Small intestine (tissue), 7 donors: ENCODE measurements at regions not wholly inside any gene's neighbourhood (a gene's known extent, or its start where the extent isn't known, plus 50 kb on each side); places are given as distances from the start of the nearest gene placed in this dataset.
"Not testable (repeated sequence)": the region's sequence is repeated elsewhere in the genome, so short reads cannot be mapped to it uniquely, and the experiment has no call there.

ENCODE experiments used
- DNase-seq, 2 donors: peaks; one replicate each; pipeline versions ENCODE4 v3.0.0 to v3.0.0-alpha.2; 2013
- FAIRE-seq: peaks from 2 replicates; lab custom pipeline; 2012; peaks lifted over from hg19 to GRCh38; lab: Jason Lieb, UNC
- H3K27ac ChIP-seq, 3 donors: one replicate each; pipeline ENCODE4 v1.5.1; 2013; ENCODE audit warnings: low read length in 2 of 3, mild to moderate bottlenecking in 2 of 3, control low read depth in 1 of 3, inconsistent platforms in 1 of 3, low read depth in 1 of 3, moderate library complexity in 1 of 3
- H3K27me3 ChIP-seq, 3 donors: one replicate each; pipeline ENCODE4 v1.6.1; 2013; ENCODE audit warnings: low read length in 3 of 3, inconsistent platforms in 1 of 3; ENCODE audit not compliant: control insufficient read depth in 3 of 3, insufficient read depth in 3 of 3
- H3K36me3 ChIP-seq, 3 donors: one replicate each; pipeline ENCODE4 v1.6.1; 2013; ENCODE audit warnings: low read length in 3 of 3, inconsistent platforms in 1 of 3, low read depth in 1 of 3, mild to moderate bottlenecking in 1 of 3, moderate library complexity in 1 of 3; ENCODE audit not compliant: control insufficient read depth in 3 of 3, insufficient read depth in 2 of 3
- H3K4me1 ChIP-seq, 3 donors: one replicate each; pipeline ENCODE4 v1.6.1; 2013; ENCODE audit warnings: low read length in 2 of 3, inconsistent platforms in 1 of 3, low read depth in 1 of 3, mild to moderate bottlenecking in 1 of 3, moderate library complexity in 1 of 3; ENCODE audit not compliant: control insufficient read depth in 3 of 3, insufficient read depth in 2 of 3
- H3K4me3 ChIP-seq, 3 donors: one replicate each; pipeline ENCODE4 v1.5.1; 2013; ENCODE audit warnings: low read length in 3 of 3, control low read depth in 1 of 3, inconsistent platforms in 1 of 3, low read depth in 1 of 3, mild to moderate bottlenecking in 1 of 3, moderate library complexity in 1 of 3
- H3K9me3 ChIP-seq, 2 donors: one replicate each; pipeline ENCODE4 v1.6.1; 2013; ENCODE audit warnings: low read depth in 1 of 2, low read length in 1 of 2; ENCODE audit not compliant: control insufficient read depth in 2 of 2, insufficient read depth in 1 of 2
- WGBS, 3 donors: extraction: QIAGEN DNeasy Blood & Tissue Kit; methylation state at CpG; one replicate each; pipeline ENCODE4 v1.1.7; 2013; 5-methylcytosine and 5-hydroxymethylcytosine counted together
- donor health status: healthy with polysubstance abuse.
- donor health status: control.
- donor health status: control.
- donor health status: Bipolar disorder and iron deficiency.
- donor health status: healthy.

- H3K36me3 ChIP-seq = no peaks in the 10 kb centered on the region
- WGBS, 3 donors = 71 to 77% (median 76%) methylated on average over 18 of the region's 18 CpGs
These were observed 118.9 kb downstream of the LHX2 start for GRCh38 chr9:124130277-124131075.

GRCh38 chr9:124131518-124131917 is 120.0 kb downstream of the LHX2 start:
- not testable (repeated sequence) for DNase-seq, FAIRE-seq, H3K36me3 ChIP-seq, H3K9me3 ChIP-seq, H3K4me1 ChIP-seq, H3K4me3 ChIP-seq, H3K27ac ChIP-seq, H3K27me3 ChIP-seq
- 67 to 82% (median 72%) methylated on average over 7 of the region's 7 CpGs for WGBS, 3 donors

More at GRCh38 chr9:124130277-124131075, 118.9 kb downstream of the LHX2 start:
- FAIRE-seq = no peak
- no peak for DNase-seq
- H3K9me3 ChIP-seq = no peaks in the 10 kb centered on the region
- no peak overlapping the region for H3K27ac ChIP-seq
- no peaks in the 10 kb centered on the region for H3K27me3 ChIP-seq
- H3K4me3 ChIP-seq = no peak overlapping the region
- no peaks in the 10 kb centered on the region for H3K4me1 ChIP-seq

- 81 to 89% (median 88%) methylated on average over 10 of the region's 10 CpGs for WGBS, 3 donors
- FAIRE-seq (no peak), DNase-seq (no peak)
- no peak overlapping the region for H3K4me3 ChIP-seq
- H3K4me1 ChIP-seq = no peaks in the 10 kb centered on the region
- H3K27me3 ChIP-seq = no peaks in the 10 kb centered on the region
- H3K36me3 ChIP-seq = no peaks in the 10 kb centered on the region
- no peak overlapping the region for H3K27ac ChIP-seq
- no peaks in the 10 kb centered on the region for H3K9me3 ChIP-seq
These were observed 121.1 kb downstream of the LHX2 start for GRCh38 chr9:124132671-124133147.

- DNase-seq (peak; percentile 57 to 76), FAIRE-seq (no peak)
- Histone ChIP-seq H3K9me3 (no peaks in the 10 kb centered on the region), H3K27ac (no peak overlapping the region), H3K36me3 (no peaks in the 10 kb centered on the region), H3K4me3 (no peak overlapping the region), H3K4me1 (no peaks in the 10 kb centered on the region), H3K27me3 (no peaks in the 10 kb centered on the region)
- WGBS, 3 donors = 36 to 46% (median 44%) methylated on average over 6 of the region's 6 CpGs
These were observed 122.2 kb downstream of the LHX2 start for GRCh38 chr9:124133727-124134126.

GRCh38 chr9:124134526-124134925 is 123.0 kb downstream of the LHX2 start:
- H3K4me1 ChIP-seq = no peaks in the 10 kb centered on the region
- H3K4me3 ChIP-seq = no peak overlapping the region
- H3K27me3 ChIP-seq = no peaks in the 10 kb centered on the region
- H3K27ac ChIP-seq = no peak overlapping the region
- no peaks in the 10 kb centered on the region for H3K9me3 ChIP-seq
- FAIRE-seq = no peak
- no peak for DNase-seq
- no peaks in the 10 kb centered on the region for H3K36me3 ChIP-seq
- WGBS, 3 donors = 58 to 69% (median 66%) methylated on average over 3 of the region's 3 CpGs

- no peak overlapping the region for H3K4me3 ChIP-seq
- DNase-seq (no peak), FAIRE-seq (no peak)
- 77 to 94% (median 92%) methylated on average over 1 of the region's 1 CpG for WGBS, 3 donors
- H3K9me3 ChIP-seq = no peaks in the 10 kb centered on the region
- H3K4me1 ChIP-seq = no peaks in the 10 kb centered on the region
- H3K36me3 ChIP-seq = no peaks in the 10 kb centered on the region
- no peak overlapping the region for H3K27ac ChIP-seq
- no peaks in the 10 kb centered on the region for H3K27me3 ChIP-seq
These were observed 121.9 kb upstream of the NEK6 start for GRCh38 chr9:124135813-124136365.

- H3K4me1 ChIP-seq = no peaks in the 10 kb centered on the region
- no peaks in the 10 kb centered on the region for H3K27me3 ChIP-seq
- peak overlapping the region in 1 of 3 donors; percentile 35 for H3K27ac ChIP-seq
- no peak for FAIRE-seq
- no peaks in the 10 kb centered on the region for H3K9me3 ChIP-seq
- H3K36me3 ChIP-seq = no peaks in the 10 kb centered on the region
- WGBS, 3 donors = 76 to 89% (median 80%) methylated on average over 16 of the region's 16 CpGs
- DNase-seq = no peak
- no peak overlapping the region for H3K4me3 ChIP-seq
These were observed 120.5 kb upstream of the NEK6 start for GRCh38 chr9:124137009-124137943.

- H3K4me1 ChIP-seq = no peaks in the 10 kb centered on the region
- no peaks in the 10 kb centered on the region for H3K9me3 ChIP-seq
- H3K4me3 ChIP-seq = no peak overlapping the region
- 90 to 94% (median 91%) methylated on average over 3 of the region's 3 CpGs for WGBS, 3 donors
- H3K27me3 ChIP-seq = no peaks in the 10 kb centered on the region
- peak overlapping the region in 1 of 3 donors; percentile 33 for H3K27ac ChIP-seq
- no peaks in the 10 kb centered on the region for H3K36me3 ChIP-seq
- DNase-seq = no peak
- FAIRE-seq = no peak
These were observed 119.8 kb upstream of the NEK6 start for GRCh38 chr9:124137944-124138335.
